WTC11 (cell line): ENCODE measurements at regions not wholly inside any gene's neighbourhood (a gene's known extent, or its start where the extent isn't known, plus 50 kb on each side); places are given as distances from the start of the nearest gene placed in this dataset.

ENCODE experiments used
- ATF3 ChIP-seq: sonication (generic); formaldehyde crosslinking; conservative IDR thresholded peaks from 2 replicates; pipeline ENCODE4 v1.8.1; 2022; ENCODE audit warnings: mild to moderate bottlenecking, missing genetic modification reagents
- ATF6 ChIP-seq: sonication (generic); formaldehyde crosslinking; IDR thresholded peaks from 2 replicates; pipeline ENCODE4 v1.8.1; 2023; ENCODE audit warnings: mild to moderate bottlenecking, missing genetic modification reagents
- CTCF ChIP-seq: fragments of 200-600 bp; IDR thresholded peaks from 2 replicates; pipeline ENCODE4 v1.8.0; 2022; ENCODE audit warnings: antibody characterized with exemption
- HMGXB4 ChIP-seq: sonication (generic); formaldehyde crosslinking; IDR thresholded peaks from 2 replicates; pipeline ENCODE4 v1.8.1; 2023; ENCODE audit warnings: mild to moderate bottlenecking, moderate library complexity, missing genetic modification reagents
- IRF2 ChIP-seq: sonication (generic); formaldehyde crosslinking; IDR thresholded peaks from 2 replicates; pipeline ENCODE4 v1.8.0; 2022; ENCODE audit warnings: low read depth, missing genetic modification reagents, borderline replicate concordance
- MXD4 ChIP-seq: fragments of 250-450 bp; sonication (Bioruptor Pico); IDR thresholded peaks from 2 replicates; pipeline ENCODE4 v1.8.0; 2021; ENCODE audit warnings: mild to moderate bottlenecking, moderate library complexity, borderline replicate concordance
- SP1 ChIP-seq: sonication (generic); formaldehyde crosslinking; conservative IDR thresholded peaks from 2 replicates; pipeline ENCODE4 v1.8.1; 2022; ENCODE audit warnings: missing genetic modification reagents
- USF1 ChIP-seq: sonication (generic); formaldehyde crosslinking; IDR thresholded peaks from 2 replicates; pipeline ENCODE4 v1.8.0; 2022; ENCODE audit warnings: mild to moderate bottlenecking, missing genetic modification reagents
- ZBTB43 ChIP-seq: sonication (generic); formaldehyde crosslinking; IDR thresholded peaks from 2 replicates; pipeline ENCODE4 v1.8.1; 2023; ENCODE audit warnings: mild to moderate bottlenecking, missing genetic modification reagents

GRCh38 chr7:132654150-132654549, 77.9 kb upstream of the PLXNA4 start:
- no peak for TF ChIP-seq ZBTB43 (CRISPR knock-in tag)
- TF ChIP-seq ATF6 (CRISPR knock-in tag): no peak
- TF ChIP-seq IRF2 (CRISPR knock-in tag): no peak
- TF ChIP-seq CTCF: no peak
- TF ChIP-seq HMGXB4 (CRISPR knock-in tag): no peak
- TF ChIP-seq SP1: no peak
- no peak for TF ChIP-seq MXD4 (CRISPR knock-in tag)
- no peak for TF ChIP-seq ATF3 (CRISPR knock-in tag)
- no peak for TF ChIP-seq USF1 (CRISPR knock-in tag)
